ENCODE measurements at regions not wholly inside any gene's neighbourhood (a gene's known extent, or its start where the extent isn't known, plus 50 kb on each side); places are given as distances from the start of the nearest gene placed in this dataset.

DNA sequence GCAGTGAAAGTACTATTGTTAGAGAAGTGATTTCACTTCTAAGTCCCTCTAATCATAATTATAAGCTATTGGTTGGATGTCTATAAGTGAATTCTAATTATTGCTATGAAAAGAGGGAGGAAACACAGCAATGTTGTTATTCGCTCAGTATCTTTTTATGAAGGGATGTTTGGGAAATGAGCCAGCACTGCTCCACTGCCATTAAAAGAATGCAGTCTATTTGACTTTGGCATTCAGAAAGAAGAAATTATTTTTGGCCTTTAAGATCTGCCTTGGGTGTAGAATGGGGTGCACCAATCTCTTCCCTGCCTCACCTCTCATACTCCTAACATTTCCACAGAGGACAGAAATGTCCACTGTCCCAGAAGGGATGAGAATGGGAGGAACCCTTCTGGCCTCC is 332.0 kb downstream of the SPATA31D1 start:
- DNase-seq (no peak), ATAC-seq (no peak)
- Mint-ChIP-seq H3K27ac (no peak overlapping the region), H3K4me3 (no peak overlapping the region), H3K36me3 (peaks cover 0 to 6% (median 0%) of the 10 kb centered on the region in 3 donors), H3K4me1 (peaks cover 0 to 2% (median 0%) of the 10 kb centered on the region in 4 donors), H3K27me3 (peaks cover 0 to 3% (median 0%) of the 10 kb centered on the region in 5 donors), H3K9me3 (peaks cover 6 to 22% (median 12%) of the 10 kb centered on the region in 9 donors)
- POLR2A ChIA-PET: no interaction called here

DNA sequence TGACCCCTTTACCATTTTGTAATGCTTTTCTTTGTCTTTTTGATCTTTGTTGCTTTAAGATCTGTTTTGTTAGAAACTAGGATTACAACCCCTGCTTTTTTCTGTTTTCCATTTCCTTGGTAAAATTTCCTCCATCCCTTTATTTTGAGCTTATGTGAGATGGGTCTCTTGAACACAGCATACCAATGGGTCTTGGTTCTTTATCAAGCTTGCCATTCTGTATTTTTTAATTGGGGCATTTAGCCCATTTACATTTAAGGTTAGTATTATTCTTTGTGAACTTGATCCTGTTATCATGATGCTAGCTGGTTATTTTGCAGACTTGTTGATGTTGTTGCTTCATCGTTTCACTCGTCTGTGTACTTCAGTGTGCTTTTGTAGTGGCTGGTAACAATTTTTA is 337.3 kb downstream of the SPATA31D1 start:
- Mint-ChIP-seq H3K36me3 (peaks cover 0 to 16% (median 0%) of the 10 kb centered on the region in 3 donors), H3K27me3 (no peaks in the 10 kb centered on the region), H3K27ac (no peak overlapping the region), H3K4me3 (no peak overlapping the region), H3K4me1 (no peaks in the 10 kb centered on the region), H3K9me3 (peaks cover 13 to 37% (median 22%) of the 10 kb centered on the region in 9 donors)
- DNase-seq (no peak), ATAC-seq (no peak)
- POLR2A ChIA-PET: no interaction called here

DNA sequence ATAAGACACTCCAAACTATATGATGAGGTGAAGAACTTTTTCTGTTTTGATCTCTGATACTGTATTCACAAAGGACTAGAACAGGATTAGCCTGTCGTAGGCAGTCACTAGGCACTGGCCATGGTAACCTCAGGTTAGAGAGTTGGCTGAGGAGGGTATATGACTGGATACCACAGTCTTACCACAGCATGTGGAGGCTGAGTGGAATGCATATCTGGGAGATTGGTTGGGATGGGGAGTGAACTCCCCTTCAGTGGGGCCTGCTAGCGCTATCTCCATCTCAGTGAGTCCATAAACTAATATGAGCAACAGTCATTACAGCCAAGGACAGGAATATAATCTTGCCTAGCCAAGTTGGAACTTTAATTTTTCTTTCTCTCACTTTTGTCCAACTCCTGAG is 339.1 kb downstream of the SPATA31D1 start:
- H3K27ac Mint-ChIP-seq: no peak overlapping the region
- peaks cover 0 to 16% (median 0%) of the 10 kb centered on the region in 3 donors for H3K36me3 Mint-ChIP-seq

GRCh38 chr9:82331079-82331478 is 342.5 kb downstream of the SPATA31D1 start:
- H3K27ac Mint-ChIP-seq: no peak overlapping the region
- H3K36me3 Mint-ChIP-seq: peaks cover 0 to 5% (median 0%) of the 10 kb centered on the region in 3 donors
- no peak overlapping the region for H3K4me3 Mint-ChIP-seq
- H3K9me3 Mint-ChIP-seq: peaks cover 3 to 26% (median 11%) of the 10 kb centered on the region in 9 donors
- H3K27me3 Mint-ChIP-seq: peaks cover 0 to 4% (median 0%) of the 10 kb centered on the region in 5 donors
- ATAC-seq (no peak), DNase-seq (no peak)
- H3K4me1 Mint-ChIP-seq: no peaks in the 10 kb centered on the region
- POLR2A ChIA-PET: no interaction called here

More for the DNA sequence above, 339.1 kb downstream of the SPATA31D1 start:
- ATAC-seq: no peak
- H3K4me3 Mint-ChIP-seq: no peak overlapping the region
- peaks cover 13 to 37% (median 22%) of the 10 kb centered on the region in 9 donors for H3K9me3 Mint-ChIP-seq
- H3K27me3 Mint-ChIP-seq: no peaks in the 10 kb centered on the region
- H3K4me1 Mint-ChIP-seq: no peaks in the 10 kb centered on the region
- POLR2A ChIA-PET: no interaction called here
- DNase-seq: no peak

- Mint-ChIP-seq H3K27ac (no peak overlapping the region), H3K4me1 (no peaks in the 10 kb centered on the region), H3K36me3 (no peaks in the 10 kb centered on the region), H3K27me3 (peaks cover 0 to 8% (median 0%) of the 10 kb centered on the region in 5 donors), H3K9me3 (peaks cover 1 to 23% (median 8%) of the 10 kb centered on the region in 9 donors), H3K4me3 (no peak overlapping the region)
- DNase-seq (no peak), ATAC-seq (no peak)
- POLR2A ChIA-PET: no interaction called here
Measured at GRCh38 chr9:82332018-82332773, 343.6 kb downstream of the SPATA31D1 start.

GRCh38 chr9:82332774-82333152 is 344.2 kb downstream of the SPATA31D1 start:
- Mint-ChIP-seq H3K4me1 (no peaks in the 10 kb centered on the region), H3K4me3 (no peak overlapping the region), H3K27me3 (peaks cover 0 to 8% (median 0%) of the 10 kb centered on the region in 5 donors), H3K36me3 (no peaks in the 10 kb centered on the region), H3K9me3 (peaks cover 0 to 18% (median 4%) of the 10 kb centered on the region in 9 donors), H3K27ac (no peak overlapping the region)
- POLR2A ChIA-PET: no interaction called here
- DNase-seq (no peak), ATAC-seq (no peak)

- ATAC-seq (no peak), DNase-seq (no peak)
- Mint-ChIP-seq H3K4me3 (no peak overlapping the region), H3K4me1 (no peaks in the 10 kb centered on the region), H3K27me3 (peaks cover 0 to 8% (median 0%) of the 10 kb centered on the region in 5 donors), H3K9me3 (peaks cover 0 to 18% (median 3%) of the 10 kb centered on the region in 9 donors), H3K27ac (no peak overlapping the region), H3K36me3 (no peaks in the 10 kb centered on the region)
- POLR2A ChIA-PET: no interaction called here
Measured at GRCh38 chr9:82333671-82334070, 345.1 kb downstream of the SPATA31D1 start.

DNA sequence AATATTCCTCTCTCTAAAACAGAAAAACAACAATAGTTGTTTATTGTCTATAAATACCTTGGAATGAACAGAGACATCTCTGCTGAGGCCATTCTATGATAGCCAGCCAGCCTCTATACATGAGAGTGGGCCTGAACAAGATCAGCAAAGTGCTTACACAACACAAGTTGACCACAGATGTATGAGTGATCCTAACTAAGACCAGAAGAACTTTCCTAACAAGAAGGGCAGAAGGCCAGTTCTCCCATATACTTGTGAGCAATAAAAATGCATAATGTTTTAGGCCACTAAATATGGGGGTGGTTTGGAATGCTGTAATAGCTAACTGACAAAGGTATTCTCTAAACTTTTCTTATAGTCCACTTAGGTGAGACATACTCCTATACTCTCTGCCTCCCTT is 345.7 kb downstream of the SPATA31D1 start:
- no peaks in the 10 kb centered on the region for H3K36me3 Mint-ChIP-seq
- ATAC-seq (no peak), DNase-seq (no peak)
- H3K4me1 Mint-ChIP-seq: no peaks in the 10 kb centered on the region
- no peak overlapping the region for H3K27ac Mint-ChIP-seq
- H3K4me3 Mint-ChIP-seq: no peak overlapping the region
- H3K9me3 Mint-ChIP-seq: peaks cover 0 to 12% (median under 1%) of the 10 kb centered on the region in 9 donors
- POLR2A ChIA-PET: no interaction called here
- H3K27me3 Mint-ChIP-seq: peaks cover 0 to 8% (median 0%) of the 10 kb centered on the region in 5 donors

DNA sequence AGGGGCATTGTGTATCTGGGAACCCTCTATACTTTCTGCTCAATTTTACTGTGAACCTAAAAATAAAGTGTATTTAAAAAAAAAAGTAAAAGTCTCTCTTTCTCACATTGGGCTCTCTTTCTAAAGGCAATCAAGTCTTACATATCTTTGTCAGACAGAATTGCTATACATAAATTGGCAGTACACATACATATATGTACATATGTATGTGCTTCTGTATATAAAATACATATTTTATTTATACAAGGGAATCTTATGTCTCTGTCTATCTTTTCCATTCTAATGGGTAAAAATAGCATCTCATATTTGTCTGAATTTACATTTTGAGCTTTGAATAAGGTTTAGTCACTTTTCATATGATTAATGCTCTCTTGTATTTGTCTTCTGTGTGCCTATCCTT is 348.8 kb downstream of the SPATA31D1 start:
- H3K9me3 Mint-ChIP-seq: peaks cover 0 to 12% (median 0%) of the 10 kb centered on the region in 9 donors
- DNase-seq: no peak
- no peak for ATAC-seq
- POLR2A ChIA-PET: no interaction called here
- H3K4me3 Mint-ChIP-seq: no peak overlapping the region
- no peaks in the 10 kb centered on the region for H3K4me1 Mint-ChIP-seq
- H3K27ac Mint-ChIP-seq: no peak overlapping the region
- H3K36me3 Mint-ChIP-seq: no peaks in the 10 kb centered on the region
- H3K27me3 Mint-ChIP-seq: peaks cover 0 to 8% (median 0%) of the 10 kb centered on the region in 5 donors

GRCh38 chr9:82342046-82342445 is 353.5 kb downstream of the SPATA31D1 start:
- ATAC-seq: no peak
- Mint-ChIP-seq H3K27ac (no peak overlapping the region), H3K27me3 (peaks cover 0 to under 1% (median 0%) of the 10 kb centered on the region in 5 donors), H3K4me3 (no peak overlapping the region), H3K4me1 (no peaks in the 10 kb centered on the region), H3K9me3 (peaks cover 0 to 16% (median 9%) of the 10 kb centered on the region in 9 donors), H3K36me3 (peaks cover 0 to 4% (median under 1%) of the 10 kb centered on the region in 3 donors)
- POLR2A ChIA-PET: no interaction called here
- no peak for DNase-seq

DNA sequence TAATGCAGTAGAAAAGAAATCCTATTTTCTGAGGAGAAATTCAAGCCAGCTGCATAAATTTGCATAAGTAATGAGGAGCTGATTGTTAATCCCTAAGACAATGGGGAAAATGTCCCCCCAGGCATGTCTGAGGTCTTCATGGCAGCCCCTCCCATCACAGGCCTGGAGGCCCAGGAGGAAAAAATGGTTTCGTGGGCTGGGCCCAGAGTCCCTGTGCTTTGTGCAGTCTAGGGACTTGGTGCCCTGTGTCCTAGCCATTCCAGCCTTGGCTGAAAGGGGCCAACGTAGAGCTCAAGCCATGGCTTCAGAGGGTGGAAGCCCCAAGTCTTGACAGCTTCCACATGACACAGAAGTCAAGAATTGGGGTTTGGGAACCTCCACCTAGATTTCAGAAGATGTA is 357.5 kb downstream of the SPATA31D1 start:
- no peak overlapping the region for H3K4me3 Mint-ChIP-seq
- peaks cover 0 to 5% (median 4%) of the 10 kb centered on the region in 3 donors for H3K36me3 Mint-ChIP-seq
- peaks cover 5 to 27% (median 12%) of the 10 kb centered on the region in 9 donors for H3K9me3 Mint-ChIP-seq
- ATAC-seq (no peak), DNase-seq (no peak)
- H3K27me3 Mint-ChIP-seq: no peaks in the 10 kb centered on the region
- no peak overlapping the region for H3K27ac Mint-ChIP-seq
- H3K4me1 Mint-ChIP-seq: no peaks in the 10 kb centered on the region
- POLR2A ChIA-PET: no interaction called here

- Mint-ChIP-seq H3K4me3 (no peak overlapping the region), H3K9me3 (peaks cover 0 to 8% (median 2%) of the 10 kb centered on the region in 9 donors), H3K27me3 (no peaks in the 10 kb centered on the region), H3K27ac (no peak overlapping the region), H3K4me1 (no peaks in the 10 kb centered on the region), H3K36me3 (no peaks in the 10 kb centered on the region)
- DNase-seq: no peak
- POLR2A ChIA-PET: no interaction called here
- ATAC-seq: no peak
Measured at GRCh38 chr9:82353631-82354278, 365.2 kb downstream of the SPATA31D1 start.

GRCh38 chr9:82354279-82354659 is 365.7 kb downstream of the SPATA31D1 start:
- DNase-seq (no peak), ATAC-seq (no peak)
- peaks cover 0 to 4% (median 0%) of the 10 kb centered on the region in 9 donors for H3K9me3 Mint-ChIP-seq
- H3K4me1 Mint-ChIP-seq: no peaks in the 10 kb centered on the region
- H3K27ac Mint-ChIP-seq: no peak overlapping the region
- H3K27me3 Mint-ChIP-seq: no peaks in the 10 kb centered on the region
- POLR2A ChIA-PET: no interaction called here
- H3K4me3 Mint-ChIP-seq: no peak overlapping the region
- no peaks in the 10 kb centered on the region for H3K36me3 Mint-ChIP-seq
